DND-41 (cell line): ENCODE measurements at regions not wholly inside any gene's neighbourhood (a gene's known extent, or its start where the extent isn't known, plus 50 kb on each side); places are given as distances from the start of the nearest gene placed in this dataset.

Source experiments
- ATAC-seq: fragments of 200-7000 bp; cut with Tn5 transposase; 3 replicates; pipeline ENCODE4 v1.9.1; 2021; ENCODE audit warnings: low read depth; ENCODE audit not compliant: insufficient read depth
- DNase-seq: peaks from one replicate; pipeline ENCODE4 v3.0.0-alpha.2; 2020
- H2AFZ ChIP-seq: 2 replicates; pipeline ENCODE4 v1.6.0; 2012; ENCODE audit warnings: low read depth, low read length
- H3K27ac ChIP-seq: 2 replicates; pipeline ENCODE4 v1.5.1; 2012; ENCODE audit warnings: low read length, inconsistent platforms
- H3K27me3 ChIP-seq: fragments of 200-600 bp; sonication (generic); 2 replicates; pipeline ENCODE4 v1.6.0; 2012; ENCODE audit warnings: low read length, mild to moderate bottlenecking, inconsistent platforms; ENCODE audit not compliant: insufficient read depth, poor library complexity
- H3K36me3 ChIP-seq: 2 replicates; pipeline ENCODE4 v1.5.1; 2012; ENCODE audit warnings: low read length, inconsistent platforms; ENCODE audit not compliant: insufficient read depth
- H3K4me1 ChIP-seq: 2 replicates; pipeline ENCODE4 v1.5.1; 2012; ENCODE audit warnings: mild to moderate bottlenecking, low read length; ENCODE audit not compliant: insufficient read depth
- H3K4me2 ChIP-seq: 2 replicates; pipeline ENCODE4 v1.6.0; 2012; ENCODE audit warnings: mild to moderate bottlenecking, moderate library complexity, low read length, inconsistent platforms; ENCODE audit not compliant: insufficient read depth
- H3K4me3 ChIP-seq, 2 experiments: fragments of 200-600 bp in 1 of 2; shearing (Covaris generic) in 1 of 2; 2 replicates each; pipeline ENCODE4 v1.5.1; 2012 to 2016; ENCODE audit warnings: inconsistent platforms in 2 of 2, low read length in 2 of 2, mild to moderate bottlenecking in 2 of 2, low read depth in 1 of 2, moderate library complexity in 1 of 2
- H3K79me2 ChIP-seq: 2 replicates; pipeline ENCODE4 v1.6.0; 2012; ENCODE audit warnings: low read length, inconsistent platforms; ENCODE audit not compliant: insufficient read depth
- H3K9ac ChIP-seq: 2 replicates; pipeline ENCODE4 v1.6.0; 2012; ENCODE audit warnings: low read depth, mild to moderate bottlenecking, inconsistent platforms, low read length, moderate library complexity
- H3K9me3 ChIP-seq: 2 replicates; pipeline ENCODE4 v1.5.1; 2012; ENCODE audit warnings: low read length, moderate library complexity, mild to moderate bottlenecking, inconsistent platforms; ENCODE audit not compliant: insufficient read depth, severe bottlenecking
- H4K20me1 ChIP-seq: 2 replicates; pipeline ENCODE4 v1.6.0; 2012; ENCODE audit warnings: low read length; ENCODE audit not compliant: insufficient read depth
- CTCF ChIP-seq: IDR thresholded peaks from 2 replicates; pipeline ENCODE4 v1.5.1; 2012; ENCODE audit warnings: borderline replicate concordance, low read length, moderate library complexity, mild to moderate bottlenecking; ENCODE audit not compliant: poor library complexity, severe bottlenecking; ENCODE audit errors: extremely low read depth
- EZH2 ChIP-seq: IDR thresholded peaks from 3 replicates; pipeline ENCODE4 v1.6.1; 2012; ENCODE audit warnings: borderline replicate concordance, low read depth, mild to moderate bottlenecking, moderate library complexity, low read length, inconsistent platforms; ENCODE audit not compliant: severe bottlenecking

- ATAC-seq (no peak), DNase-seq (no peak)
- no peak for TF ChIP-seq EZH2
- no peak for TF ChIP-seq CTCF
- H3K27me3 ChIP-seq: no peaks in the 10 kb centered on the region
- no peaks in the 10 kb centered on the region for H3K4me1 ChIP-seq
- H3K4me2 ChIP-seq: no peak overlapping the region
- no peaks in the 10 kb centered on the region for H3K79me2 ChIP-seq
- no peaks in the 10 kb centered on the region for H3K36me3 ChIP-seq
- no peak overlapping the region for H3K9ac ChIP-seq
- H3K9me3 ChIP-seq: no peaks in the 10 kb centered on the region
- no peak overlapping the region for H3K4me3 ChIP-seq
- H4K20me1 ChIP-seq: no peaks in the 10 kb centered on the region
- no peak overlapping the region for H3K27ac ChIP-seq
- no peak overlapping the region for H2AFZ ChIP-seq
These were observed 111.9 kb downstream of the PDCL3 start for GRCh38 chr2:100674666-100675065.

GRCh38 chr2:100675373-100675772, 112.6 kb downstream of the PDCL3 start:
- H3K4me2 ChIP-seq: no peak overlapping the region
- ATAC-seq: no peak
- TF ChIP-seq CTCF (no peak), EZH2 (no peak)
- no peaks in the 10 kb centered on the region for H3K79me2 ChIP-seq
- H4K20me1 ChIP-seq: no peaks in the 10 kb centered on the region
- H3K9ac ChIP-seq: no peak overlapping the region
- H3K9me3 ChIP-seq: no peaks in the 10 kb centered on the region
- H3K27ac ChIP-seq: no peak overlapping the region
- H3K36me3 ChIP-seq: no peaks in the 10 kb centered on the region
- no peak overlapping the region for H2AFZ ChIP-seq
- H3K27me3 ChIP-seq: no peaks in the 10 kb centered on the region
- DNase-seq: no peak
- no peaks in the 10 kb centered on the region for H3K4me1 ChIP-seq
- no peak overlapping the region for H3K4me3 ChIP-seq

GRCh38 chr2:100675855-100676254, 113.1 kb downstream of the PDCL3 start:
- no peaks in the 10 kb centered on the region for H3K27me3 ChIP-seq
- TF ChIP-seq EZH2 (no peak), CTCF (no peak)
- no peaks in the 10 kb centered on the region for H3K79me2 ChIP-seq

GRCh38 chr2:100676346-100676745, 113.6 kb downstream of the PDCL3 start:
- no peaks in the 10 kb centered on the region for H4K20me1 ChIP-seq
- TF ChIP-seq CTCF (no peak), EZH2 (no peak)
- H3K9ac ChIP-seq: no peak overlapping the region
- H3K27ac ChIP-seq: no peak overlapping the region
- H3K27me3 ChIP-seq: no peaks in the 10 kb centered on the region
- no peaks in the 10 kb centered on the region for H3K9me3 ChIP-seq
- no peaks in the 10 kb centered on the region for H3K36me3 ChIP-seq
- no peak overlapping the region for H2AFZ ChIP-seq
- DNase-seq: no peak
- no peak for ATAC-seq
- H3K4me3 ChIP-seq: no peak overlapping the region
- H3K4me1 ChIP-seq: no peaks in the 10 kb centered on the region
- H3K79me2 ChIP-seq: no peaks in the 10 kb centered on the region
- H3K4me2 ChIP-seq: no peak overlapping the region

More at GRCh38 chr2:100675855-100676254, 113.1 kb downstream of the PDCL3 start:
- H3K36me3 ChIP-seq: no peaks in the 10 kb centered on the region
- ATAC-seq (no peak), DNase-seq (no peak)
- no peak overlapping the region for H2AFZ ChIP-seq
- H3K4me1 ChIP-seq: no peaks in the 10 kb centered on the region
- H3K27ac ChIP-seq: no peak overlapping the region
- H3K4me3 ChIP-seq: no peak overlapping the region
- H4K20me1 ChIP-seq: no peaks in the 10 kb centered on the region
- no peaks in the 10 kb centered on the region for H3K9me3 ChIP-seq
- H3K4me2 ChIP-seq: no peak overlapping the region
- no peak overlapping the region for H3K9ac ChIP-seq
